GM12878 (cell line): ENCODE measurements at regions not wholly inside any gene's neighbourhood (a gene's known extent, or its start where the extent isn't known, plus 50 kb on each side); places are given as distances from the start of the nearest gene placed in this dataset.

Experiments
- ATAC-seq: fragments of 200-7000 bp; cut with Tn5 transposase; 3 replicates; pipeline ENCODE4 v1.9.1; 2020; ENCODE audit warnings: mild to moderate bottlenecking, moderate library complexity
- BruUV-seq: library from RNA; stranded (reverse); fragments of 400-500 nt; replicated peaks from 2 replicates; lab custom pipeline; 2021; lab: Mats Ljungman, UMichigan
- CTCF ChIA-PET: fragments of 300-600 bp; sonication (Branson Sonifier 250); formaldehyde crosslinking; extraction: SDS; loops from one replicate; lab custom pipeline; 2021; ENCODE audit warnings: inconsistent platforms; lab: Yijun Ruan, JAX
- POLR2A ChIA-PET: fragments of 350-600 bp; formaldehyde crosslinking; extraction: SDS; loops from one replicate; lab custom pipeline; 2021; ENCODE audit warnings: inconsistent platforms; lab: Charles Lee
- RAD21 ChIA-PET: fragments of 300-600 bp; sonication (Branson Sonifier 250); formaldehyde crosslinking; loops from one replicate; lab custom pipeline; 2023; ENCODE audit warnings: antibody characterized with exemption; ENCODE audit not compliant: unreplicated experiment; lab: Charles Lee
- SMC1A ChIA-PET: fragments of 300-600 bp; sonication (Branson Sonifier 250); formaldehyde crosslinking; loops from one replicate; lab custom pipeline; 2023; ENCODE audit not compliant: unreplicated experiment, uncharacterized antibody; lab: Charles Lee
- DNase-seq: peaks from one replicate; pipeline ENCODE4 v3.0.0-alpha.2; 2011; ENCODE audit warnings: low read depth, low spot score
- FAIRE-seq: peaks from 3 replicates; lab custom pipeline; 2011; peaks lifted over from hg19 to GRCh38; lab: Jason Lieb, UNC
- H2AFZ ChIP-seq: 2 replicates; pipeline ENCODE4 v1.6.0; 2011; ENCODE audit warnings: low read depth, low read length, control low read depth; ENCODE audit not compliant: control insufficient read depth
- H3K27ac ChIP-seq: 2 replicates; pipeline ENCODE4 v1.5.1; 2011; ENCODE audit warnings: control low read depth; ENCODE audit not compliant: control insufficient read depth, insufficient read depth
- H3K27me3 ChIP-seq, 2 experiments: replicated peaks in 1 of 2; 2 replicates each; pipeline versions ENCODE4 v1.6.0 to v1.6.1; 2011; ENCODE audit warnings: low read length in 1 of 2; ENCODE audit not compliant: control insufficient read depth in 2 of 2, insufficient read depth in 2 of 2
- H3K36me3 ChIP-seq, 2 experiments: 2 replicates each; pipeline ENCODE4 v1.5.1; 2011; ENCODE audit warnings: low read length in 1 of 2; ENCODE audit not compliant: control insufficient read depth in 2 of 2, insufficient read depth in 2 of 2
- H3K4me1 ChIP-seq: 2 replicates; pipeline ENCODE4 v1.6.1; 2011; ENCODE audit warnings: mild to moderate bottlenecking, low read length, moderate library complexity, mixed read lengths; ENCODE audit not compliant: control insufficient read depth, insufficient read depth
- H3K4me2 ChIP-seq: 2 replicates; pipeline ENCODE4 v1.6.0; 2011; ENCODE audit warnings: control low read depth; ENCODE audit not compliant: control insufficient read depth, insufficient read depth
- H3K4me3 ChIP-seq: fragments of 200-600 bp; sonication (generic); 2 replicates; pipeline ENCODE4 v1.5.1; 2016
- H3K79me2 ChIP-seq: 2 replicates; pipeline ENCODE4 v1.6.0; 2011; ENCODE audit warnings: low read length; ENCODE audit not compliant: control insufficient read depth, insufficient read depth
- H3K9ac ChIP-seq: 2 replicates; pipeline ENCODE4 v1.8.0; 2011; ENCODE audit warnings: low read length, control low read depth, mixed read lengths; ENCODE audit not compliant: control insufficient read depth, insufficient read depth
- H3K9me3 ChIP-seq: replicated peaks from 3 replicates; pipeline ENCODE4 v1.5.1; 2011; ENCODE audit warnings: mild to moderate bottlenecking, low read length; ENCODE audit not compliant: control insufficient read depth, insufficient read depth
- H4K20me1 ChIP-seq: 2 replicates; pipeline ENCODE4 v1.6.0; 2011; ENCODE audit not compliant: control insufficient read depth, insufficient read depth
- BCL11A ChIP-seq: IDR thresholded peaks from 2 replicates; pipeline ENCODE4 v1.6.1; 2011; ENCODE audit warnings: low read depth, low read length
- CREB1 ChIP-seq: IDR thresholded peaks from 2 replicates; pipeline ENCODE4 v1.6.1; 2012; ENCODE audit warnings: low read depth, mild to moderate bottlenecking, inconsistent platforms
- EGR1 ChIP-seq, 2 experiments: IDR thresholded peaks; 1 replicate in 1 of 2; 2 replicates in 1 of 2; pipeline ENCODE4 v1.6.1; 2011 to 2012; ENCODE audit warnings: low read depth in 2 of 2, low read length in 2 of 2, borderline replicate concordance in 1 of 2, mild to moderate bottlenecking in 1 of 2, moderate library complexity in 1 of 2
- ETV6 ChIP-seq, 2 experiments: fragments of 450-650 bp in 1 of 2; IDR thresholded peaks in 1 of 2; conservative IDR thresholded peaks in 1 of 2; 2 replicates each; pipeline ENCODE4 v1.6.1; 2014; ENCODE audit warnings: antibody characterized with exemption in 1 of 2, borderline replicate concordance in 1 of 2, low read depth in 1 of 2, mild to moderate bottlenecking in 1 of 2, moderate library complexity in 1 of 2
- NR2C1 ChIP-seq: fragments of 450-650 bp; IDR thresholded peaks from 2 replicates; pipeline ENCODE4 v1.6.1; 2017; ENCODE audit warnings: antibody characterized with exemption, mild to moderate bottlenecking, moderate library complexity
- PML ChIP-seq: IDR thresholded peaks from 2 replicates; pipeline ENCODE4 v1.6.1; 2012; ENCODE audit warnings: low read length, inconsistent platforms
- POLR2AphosphoS2 ChIP-seq: IDR thresholded peaks from 2 replicates; pipeline ENCODE4 v1.6.1; 2011; ENCODE audit warnings: low read depth, mild to moderate bottlenecking, low read length, improper control_type of control experiment, moderate library complexity
- POU2F2 ChIP-seq: IDR thresholded peaks from 3 replicates; pipeline ENCODE4 v1.6.1; 2011; ENCODE audit warnings: low read depth, mild to moderate bottlenecking, low read length, borderline replicate concordance
- SMARCA5 ChIP-seq: fragments of 450-650 bp; IDR thresholded peaks from 2 replicates; pipeline ENCODE4 v1.6.1; 2017; ENCODE audit warnings: mild to moderate bottlenecking
- SMC3 ChIP-seq: IDR thresholded peaks from 2 replicates; pipeline ENCODE4 v1.6.1; 2011; ENCODE audit warnings: low read length, improper control_type of control experiment, borderline replicate concordance
- TAF1 ChIP-seq: IDR thresholded peaks from 2 replicates; pipeline ENCODE4 v1.6.1; 2011; ENCODE audit warnings: mild to moderate bottlenecking, low read depth, low read length, borderline replicate concordance
- TARDBP ChIP-seq: IDR thresholded peaks from 2 replicates; pipeline ENCODE4 v1.6.1; 2016; ENCODE audit warnings: borderline replicate concordance
- ZBTB33 ChIP-seq: fragments of 450-650 bp; IDR thresholded peaks from 2 replicates; pipeline ENCODE4 v1.6.1; 2017; ENCODE audit warnings: mild to moderate bottlenecking
- WGBS: methylation state at CpG from one replicate; pipeline ENCODE4 v1.1.6; 2016; ENCODE audit warnings: low lambda C conversion rate; ENCODE audit not compliant: insufficient replicate concordance, insufficient coverage; ENCODE audit errors: missing lambda C conversion rate; 5-methylcytosine and 5-hydroxymethylcytosine counted together
- in situ Hi-C: fragments of 300-500 bp; cut with MboI; formaldehyde crosslinking; loops from 9 replicates; pipeline ENCODE4 v1.14.3; 2018; ENCODE audit warnings: mixed read lengths
- intact Hi-C: fragments of 100-400 bp; cut with micrococcal nuclease; formaldehyde crosslinking; loops from one replicate; pipeline ENCODE4 v1.14.2; 2022; ENCODE audit not compliant: unreplicated experiment
- TF ChIP-seq, protein P1 (sequence below): fragments of 450-650 bp; IDR thresholded peaks from 2 replicates; pipeline ENCODE4 v1.6.1; 2017; ENCODE audit warnings: mild to moderate bottlenecking, low read depth, inconsistent platforms; ENCODE audit not compliant: poor library complexity, severe bottlenecking
- TF ChIP-seq, protein P2 (sequence below): fragments of 450-650 bp; formaldehyde crosslinking; IDR thresholded peaks from 2 replicates; pipeline ENCODE4 v1.5.0; 2022; ENCODE audit warnings: mild to moderate bottlenecking, missing genetic modification characterization

DNA sequence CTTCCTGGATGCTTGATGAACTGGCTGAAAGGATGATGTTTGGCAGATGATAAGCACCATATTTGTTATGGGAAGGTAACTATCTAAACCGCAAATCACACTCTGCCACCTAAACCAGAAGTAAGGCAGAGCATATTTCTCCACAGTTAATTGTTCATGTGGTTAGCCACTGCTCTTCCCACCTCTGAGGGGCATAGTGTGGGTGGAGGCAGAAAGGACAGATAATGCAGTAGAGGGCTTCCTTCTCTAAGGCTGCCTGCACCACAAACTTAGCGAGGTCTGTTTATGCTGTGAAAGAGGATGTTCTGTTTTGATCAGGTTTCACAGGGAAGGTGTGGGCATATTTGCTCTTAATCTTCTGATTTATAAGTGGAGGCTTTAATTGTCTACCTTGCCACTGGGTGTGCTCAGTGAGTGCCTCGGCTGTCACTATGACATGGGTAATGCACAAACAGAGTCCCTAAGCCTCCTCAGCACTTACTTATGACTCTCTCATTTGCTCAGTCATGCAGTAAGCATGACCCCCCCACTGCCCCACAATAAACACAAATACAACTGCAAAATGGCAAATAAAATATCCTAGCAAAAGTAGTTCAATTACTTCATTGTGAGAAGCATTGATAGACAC is 401.0 kb downstream of the TMA16 start:
- BruUV-seq = no TSS peak
- ChIA-PET CTCF (no interaction called here), POLR2A (no interaction called here), SMC1A (no interaction called here), RAD21 (no interaction called here)
- Histone ChIP-seq H3K36me3 (no peaks in the 10 kb centered on the region), H2AFZ (no peak overlapping the region), H3K27me3 (no peaks in the 10 kb centered on the region), H3K4me1 (no peaks in the 10 kb centered on the region), H3K4me2 (no peak overlapping the region), H4K20me1 (no peaks in the 10 kb centered on the region), H3K9ac (no peak overlapping the region), H3K4me3 (no peak overlapping the region), H3K9me3 (no peaks in the 10 kb centered on the region), H3K79me2 (no peaks in the 10 kb centered on the region), H3K27ac (no peak overlapping the region)
- in situ Hi-C loops = no loop called here
- intact Hi-C loops = no loop called here
- ATAC-seq (no peak), FAIRE-seq (no peak), DNase-seq (no peak)
- WGBS = 0% methylated on average over 3 of the region's 3 CpGs
- TF ChIP-seq, protein P1, sequence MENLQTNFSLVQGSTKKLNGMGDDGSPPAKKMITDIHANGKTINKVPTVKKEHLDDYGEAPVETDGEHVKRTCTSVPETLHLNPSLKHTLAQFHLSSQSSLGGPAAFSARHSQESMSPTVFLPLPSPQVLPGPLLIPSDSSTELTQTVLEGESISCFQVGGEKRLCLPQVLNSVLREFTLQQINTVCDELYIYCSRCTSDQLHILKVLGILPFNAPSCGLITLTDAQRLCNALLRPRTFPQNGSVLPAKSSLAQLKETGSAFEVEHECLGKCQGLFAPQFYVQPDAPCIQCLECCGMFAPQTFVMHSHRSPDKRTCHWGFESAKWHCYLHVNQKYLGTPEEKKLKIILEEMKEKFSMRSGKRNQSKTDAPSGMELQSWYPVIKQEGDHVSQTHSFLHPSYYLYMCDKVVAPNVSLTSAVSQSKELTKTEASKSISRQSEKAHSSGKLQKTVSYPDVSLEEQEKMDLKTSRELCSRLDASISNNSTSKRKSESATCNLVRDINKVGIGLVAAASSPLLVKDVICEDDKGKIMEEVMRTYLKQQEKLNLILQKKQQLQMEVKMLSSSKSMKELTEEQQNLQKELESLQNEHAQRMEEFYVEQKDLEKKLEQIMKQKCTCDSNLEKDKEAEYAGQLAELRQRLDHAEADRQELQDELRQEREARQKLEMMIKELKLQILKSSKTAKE = no peak
- no peak for TF ChIP-seq SMARCA5
- TF ChIP-seq SMC3 = no peak
- TF ChIP-seq PML = no peak
- TF ChIP-seq, protein P2, sequence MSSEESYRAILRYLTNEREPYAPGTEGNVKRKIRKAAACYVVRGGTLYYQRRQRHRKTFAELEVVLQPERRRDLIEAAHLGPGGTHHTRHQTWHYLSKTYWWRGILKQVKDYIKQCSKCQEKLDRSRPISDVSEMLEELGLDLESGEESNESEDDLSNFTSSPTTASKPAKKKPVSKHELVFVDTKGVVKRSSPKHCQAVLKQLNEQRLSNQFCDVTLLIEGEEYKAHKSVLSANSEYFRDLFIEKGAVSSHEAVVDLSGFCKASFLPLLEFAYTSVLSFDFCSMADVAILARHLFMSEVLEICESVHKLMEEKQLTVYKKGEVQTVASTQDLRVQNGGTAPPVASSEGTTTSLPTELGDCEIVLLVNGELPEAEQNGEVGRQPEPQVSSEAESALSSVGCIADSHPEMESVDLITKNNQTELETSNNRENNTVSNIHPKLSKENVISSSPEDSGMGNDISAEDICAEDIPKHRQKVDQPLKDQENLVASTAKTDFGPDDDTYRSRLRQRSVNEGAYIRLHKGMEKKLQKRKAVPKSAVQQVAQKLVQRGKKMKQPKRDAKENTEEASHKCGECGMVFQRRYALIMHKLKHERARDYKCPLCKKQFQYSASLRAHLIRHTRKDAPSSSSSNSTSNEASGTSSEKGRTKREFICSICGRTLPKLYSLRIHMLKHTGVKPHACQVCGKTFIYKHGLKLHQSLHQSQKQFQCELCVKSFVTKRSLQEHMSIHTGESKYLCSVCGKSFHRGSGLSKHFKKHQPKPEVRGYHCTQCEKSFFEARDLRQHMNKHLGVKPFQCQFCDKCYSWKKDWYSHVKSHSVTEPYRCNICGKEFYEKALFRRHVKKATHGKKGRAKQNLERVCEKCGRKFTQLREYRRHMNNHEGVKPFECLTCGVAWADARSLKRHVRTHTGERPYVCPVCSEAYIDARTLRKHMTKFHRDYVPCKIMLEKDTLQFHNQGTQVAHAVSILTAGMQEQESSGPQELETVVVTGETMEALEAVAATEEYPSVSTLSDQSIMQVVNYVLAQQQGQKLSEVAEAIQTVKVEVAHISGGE = no peak
- TF ChIP-seq POU2F2 = no peak
- no peak for TF ChIP-seq ETV6 (conservative IDR thresholded peaks at IDR 0.05 in 1 of 2, IDR thresholded peaks at IDR 0.05 in 1 of 2; ENCODE audit: borderline replicate concordance in 1 of 2, low read depth in 1 of 2)
- no peak for TF ChIP-seq NR2C1
- no peak for TF ChIP-seq POLR2AphosphoS2
- TF ChIP-seq CREB1 = no peak
- TF ChIP-seq TARDBP = no peak
- no peak for TF ChIP-seq TAF1
- TF ChIP-seq EGR1 (IDR thresholded peaks at IDR 0.05; ENCODE audit: borderline replicate concordance in 1 of 2, low read depth in 2 of 2, low read length in 2 of 2) = no peak
- no peak for TF ChIP-seq ZBTB33
- no peak for TF ChIP-seq BCL11A
